GM12891 (cell line): ENCODE measurements at regions not wholly inside any gene's neighbourhood (a gene's known extent, or its start where the extent isn't known, plus 50 kb on each side); places are given as distances from the start of the nearest gene placed in this dataset.
"Not testable (repeated sequence)": the region's sequence is repeated elsewhere in the genome, so short reads cannot be mapped to it uniquely, and the experiment has no call there.

Experiments
- DNase-seq: peaks from one replicate; pipeline ENCODE4 v3.0.0; 2011; ENCODE audit warnings: low spot score; ENCODE audit not compliant: insufficient read length
- FAIRE-seq: peaks from 2 replicates; lab custom pipeline; 2011; peaks lifted over from hg19 to GRCh38; lab: Jason Lieb, UNC
- PAX5 ChIP-seq: IDR thresholded peaks from 2 replicates; pipeline ENCODE4 v1.6.1; 2011; ENCODE audit warnings: low read length, moderate library complexity, mild to moderate bottlenecking; ENCODE audit not compliant: insufficient read depth, severe bottlenecking
- POLR2A ChIP-seq: IDR thresholded peaks from 2 replicates; pipeline ENCODE4 v1.6.1; 2011; ENCODE audit warnings: low read depth, low read length, control low read depth
- POLR2AphosphoS5 ChIP-seq: IDR thresholded peaks from 2 replicates; pipeline ENCODE4 v1.6.1; 2011; ENCODE audit warnings: low read depth, low read length, control low read depth
- POU2F2 ChIP-seq: IDR thresholded peaks from 2 replicates; pipeline ENCODE4 v1.6.1; 2011; ENCODE audit warnings: low read depth, mild to moderate bottlenecking, control low read depth, low read length, moderate library complexity
- SPI1 ChIP-seq: IDR thresholded peaks from 2 replicates; pipeline ENCODE4 v1.6.1; 2011; ENCODE audit warnings: low read depth, low read length, control low read depth
- TAF1 ChIP-seq: IDR thresholded peaks from 2 replicates; pipeline ENCODE4 v1.6.1; 2011; ENCODE audit warnings: low read depth, low read length, control low read depth

GRCh38 chr2:168320267-168320666 lies 72.9 kb upstream of the STK39 start:
- no peak for FAIRE-seq
- no peak for TF ChIP-seq SPI1
- TF ChIP-seq POLR2AphosphoS5: no peak
- TF ChIP-seq POU2F2: no peak
- TF ChIP-seq TAF1: no peak
- no peak for TF ChIP-seq PAX5
- TF ChIP-seq POLR2A: no peak
- DNase-seq: no peak

- no peak for FAIRE-seq
- no peak for TF ChIP-seq PAX5
- no peak for DNase-seq
Measured at GRCh38 chr2:168322325-168323007, 75.1 kb upstream of the STK39 start.

GRCh38 chr2:168323529-168324021 lies 76.2 kb upstream of the STK39 start:
- DNase-seq (no peak), FAIRE-seq (no peak)
- TF ChIP-seq POU2F2: no peak
- no peak for TF ChIP-seq SPI1
- TF ChIP-seq POLR2A: no peak
- no peak for TF ChIP-seq PAX5
- no peak for TF ChIP-seq POLR2AphosphoS5
- TF ChIP-seq TAF1: no peak

GRCh38 chr2:168326572-168326971 lies 79.2 kb upstream of the STK39 start:
- no peak for DNase-seq
- TF ChIP-seq SPI1 (no peak), POLR2AphosphoS5 (no peak), PAX5 (no peak), POU2F2 (no peak), TAF1 (no peak), POLR2A (no peak)
- FAIRE-seq: no peak

GRCh38 chr2:168327328-168327727 lies 79.9 kb upstream of the STK39 start:
- TF ChIP-seq POU2F2 (no peak), PAX5 (no peak), POLR2AphosphoS5 (no peak), POLR2A (no peak), TAF1 (no peak), SPI1 (no peak)
- FAIRE-seq (no peak), DNase-seq (no peak)

GRCh38 chr2:168328421-168328820 lies 81.0 kb upstream of the STK39 start:
- TF ChIP-seq PAX5: no peak
- TF ChIP-seq POLR2AphosphoS5: no peak
- TF ChIP-seq POU2F2: no peak
- TF ChIP-seq TAF1: no peak
- no peak for TF ChIP-seq POLR2A
- TF ChIP-seq SPI1: no peak
- FAIRE-seq (no peak), DNase-seq (no peak)

- no peak for DNase-seq
- TF ChIP-seq POLR2A: no peak
- TF ChIP-seq PAX5: no peak
- no peak for TF ChIP-seq TAF1
- no peak for TF ChIP-seq SPI1
- TF ChIP-seq POLR2AphosphoS5: no peak
- TF ChIP-seq POU2F2: no peak
Measured at GRCh38 chr2:168330624-168331423, 83.4 kb upstream of the STK39 start.

GRCh38 chr2:168335254-168335653 lies 87.9 kb upstream of the STK39 start:
- FAIRE-seq, DNase-seq: not testable (repeated sequence)

More at GRCh38 chr2:168330624-168331423, 83.4 kb upstream of the STK39 start:
- no peak for FAIRE-seq

- DNase-seq: no peak
- TF ChIP-seq SPI1 (0 out of 2 replicates have a peak, but pooled peaks have one; percentile 6), PAX5 (no peak), TAF1 (no peak), POLR2AphosphoS5 (no peak), POU2F2 (no peak), POLR2A (no peak)
- peak; percentile 13 for FAIRE-seq
Measured at GRCh38 chr2:168336786-168337388, 89.5 kb upstream of the STK39 start.
